ENCODE measurements at regions not wholly inside any gene's neighbourhood (a gene's known extent, or its start where the extent isn't known, plus 50 kb on each side); places are given as distances from the start of the nearest gene placed in this dataset.

- TF ChIP-seq, protein P1, sequence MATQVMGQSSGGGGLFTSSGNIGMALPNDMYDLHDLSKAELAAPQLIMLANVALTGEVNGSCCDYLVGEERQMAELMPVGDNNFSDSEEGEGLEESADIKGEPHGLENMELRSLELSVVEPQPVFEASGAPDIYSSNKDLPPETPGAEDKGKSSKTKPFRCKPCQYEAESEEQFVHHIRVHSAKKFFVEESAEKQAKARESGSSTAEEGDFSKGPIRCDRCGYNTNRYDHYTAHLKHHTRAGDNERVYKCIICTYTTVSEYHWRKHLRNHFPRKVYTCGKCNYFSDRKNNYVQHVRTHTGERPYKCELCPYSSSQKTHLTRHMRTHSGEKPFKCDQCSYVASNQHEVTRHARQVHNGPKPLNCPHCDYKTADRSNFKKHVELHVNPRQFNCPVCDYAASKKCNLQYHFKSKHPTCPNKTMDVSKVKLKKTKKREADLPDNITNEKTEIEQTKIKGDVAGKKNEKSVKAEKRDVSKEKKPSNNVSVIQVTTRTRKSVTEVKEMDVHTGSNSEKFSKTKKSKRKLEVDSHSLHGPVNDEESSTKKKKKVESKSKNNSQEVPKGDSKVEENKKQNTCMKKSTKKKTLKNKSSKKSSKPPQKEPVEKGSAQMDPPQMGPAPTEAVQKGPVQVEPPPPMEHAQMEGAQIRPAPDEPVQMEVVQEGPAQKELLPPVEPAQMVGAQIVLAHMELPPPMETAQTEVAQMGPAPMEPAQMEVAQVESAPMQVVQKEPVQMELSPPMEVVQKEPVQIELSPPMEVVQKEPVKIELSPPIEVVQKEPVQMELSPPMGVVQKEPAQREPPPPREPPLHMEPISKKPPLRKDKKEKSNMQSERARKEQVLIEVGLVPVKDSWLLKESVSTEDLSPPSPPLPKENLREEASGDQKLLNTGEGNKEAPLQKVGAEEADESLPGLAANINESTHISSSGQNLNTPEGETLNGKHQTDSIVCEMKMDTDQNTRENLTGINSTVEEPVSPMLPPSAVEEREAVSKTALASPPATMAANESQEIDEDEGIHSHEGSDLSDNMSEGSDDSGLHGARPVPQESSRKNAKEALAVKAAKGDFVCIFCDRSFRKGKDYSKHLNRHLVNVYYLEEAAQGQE (IDR thresholded peaks at IDR 0.05) = no peak
- TF ChIP-seq TAF1 (conservative IDR thresholded peaks at IDR 0.05) = no peak
- TF ChIP-seq, protein P2, sequence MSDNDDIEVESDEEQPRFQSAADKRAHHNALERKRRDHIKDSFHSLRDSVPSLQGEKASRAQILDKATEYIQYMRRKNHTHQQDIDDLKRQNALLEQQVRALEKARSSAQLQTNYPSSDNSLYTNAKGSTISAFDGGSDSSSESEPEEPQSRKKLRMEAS (IDR thresholded peaks at IDR 0.05) = no peak
- TF ChIP-seq, protein P3, sequence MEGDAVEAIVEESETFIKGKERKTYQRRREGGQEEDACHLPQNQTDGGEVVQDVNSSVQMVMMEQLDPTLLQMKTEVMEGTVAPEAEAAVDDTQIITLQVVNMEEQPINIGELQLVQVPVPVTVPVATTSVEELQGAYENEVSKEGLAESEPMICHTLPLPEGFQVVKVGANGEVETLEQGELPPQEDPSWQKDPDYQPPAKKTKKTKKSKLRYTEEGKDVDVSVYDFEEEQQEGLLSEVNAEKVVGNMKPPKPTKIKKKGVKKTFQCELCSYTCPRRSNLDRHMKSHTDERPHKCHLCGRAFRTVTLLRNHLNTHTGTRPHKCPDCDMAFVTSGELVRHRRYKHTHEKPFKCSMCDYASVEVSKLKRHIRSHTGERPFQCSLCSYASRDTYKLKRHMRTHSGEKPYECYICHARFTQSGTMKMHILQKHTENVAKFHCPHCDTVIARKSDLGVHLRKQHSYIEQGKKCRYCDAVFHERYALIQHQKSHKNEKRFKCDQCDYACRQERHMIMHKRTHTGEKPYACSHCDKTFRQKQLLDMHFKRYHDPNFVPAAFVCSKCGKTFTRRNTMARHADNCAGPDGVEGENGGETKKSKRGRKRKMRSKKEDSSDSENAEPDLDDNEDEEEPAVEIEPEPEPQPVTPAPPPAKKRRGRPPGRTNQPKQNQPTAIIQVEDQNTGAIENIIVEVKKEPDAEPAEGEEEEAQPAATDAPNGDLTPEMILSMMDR (IDR thresholded peaks at IDR 0.05; ENCODE audit: low read depth, low read length, missing input control) = no peak
- TF ChIP-seq JUND (IDR thresholded peaks at IDR 0.05) = no peak
- no peak for TF ChIP-seq ZBTB33 (IDR thresholded peaks at IDR 0.05)
- TF ChIP-seq YY1 (IDR thresholded peaks at IDR 0.05) = no peak
- TF ChIP-seq GABPA (IDR thresholded peaks at IDR 0.05 in 1 of 2, conservative IDR thresholded peaks at IDR 0.05 in 1 of 2) = no peak
- TF ChIP-seq SP1 (IDR thresholded peaks at IDR 0.05) = no peak
These were observed 582.0 kb upstream of the MKI67 start for GRCh38 chr10:128708182-128708581.

Data from liver (tissue), 3 donors.